Esophagus squamous epithelium (tissue), 5 donors: ENCODE measurements at regions not wholly inside any gene's neighbourhood (a gene's known extent, or its start where the extent isn't known, plus 50 kb on each side); places are given as distances from the start of the nearest gene placed in this dataset.

ENCODE experiments used
- DNase-seq: peaks from one replicate; lab custom pipeline; 2025; lab: John Stamatoyannopoulos, UW
- H3K27ac ChIP-seq, 4 donors: fragments of 200-600 bp; sonication (generic); one replicate each; pipeline ENCODE4 v1.5.1; 2016 to 2019; ENCODE audit warnings: mild to moderate bottlenecking in 1 of 4
- H3K27me3 ChIP-seq, 4 donors: fragments of 200-600 bp; sonication (generic); 1 replicate in 3 of 4; 2 replicates in 1 of 4; pipeline versions ENCODE4 v1.5.1 to v1.6.0; 2017 to 2021; ENCODE audit warnings: antibody characterized with exemption in 1 of 4
- H3K36me3 ChIP-seq, 3 donors: fragments of 200-600 bp; sonication (generic); one replicate each; pipeline ENCODE4 v1.5.1; 2016 to 2019
- H3K4me1 ChIP-seq, 3 donors: fragments of 200-600 bp; sonication (generic); one replicate each; pipeline ENCODE4 v1.5.1; 2017 to 2019
- H3K4me3 ChIP-seq, 4 donors: fragments of 200-600 bp; sonication (generic); 1 replicate in 3 of 4; 2 replicates in 1 of 4; pipeline ENCODE4 v1.5.1; 2016 to 2019; ENCODE audit warnings: mild to moderate bottlenecking in 2 of 4, moderate library complexity in 1 of 4
- H3K9me3 ChIP-seq, 3 donors: fragments of 200-600 bp; sonication (generic); one replicate each; pipeline ENCODE4 v1.5.1; 2016 to 2019
- CTCF ChIP-seq, 6 experiments: fragments of 450-650 bp in 4 of 6; fragments of 200-600 bp in 2 of 6; sonication (generic) in 2 of 6; IDR thresholded peaks; one replicate each; pipeline ENCODE4 v1.5.1; 2016 to 2019; ENCODE audit warnings: antibody characterized with exemption in 6 of 6, mild to moderate bottlenecking in 4 of 6, moderate library complexity in 4 of 6
- POLR2A ChIP-seq, 4 donors: fragments of 450-650 bp; IDR thresholded peaks; one replicate each; pipeline ENCODE4 v1.6.1; 2017; ENCODE audit warnings: antibody characterized with exemption in 4 of 4, mild to moderate bottlenecking in 4 of 4, moderate library complexity in 3 of 4
- WGBS, 2 donors: methylation state at CpG; one replicate each; pipeline ENCODE4 v1.1.5; 2018; 5-methylcytosine and 5-hydroxymethylcytosine counted together
- intact Hi-C: fragments of 100-400 bp; cut with DNase I; formaldehyde crosslinking; loops from one replicate; pipeline ENCODE4 v1.15.0; 2022
- donor health status: DM: yes; HTN: yes; CAD: no.

- H3K9me3 ChIP-seq = no peaks in the 10 kb centered on the region
- H3K27me3 ChIP-seq = peaks cover 0 to 94% (median 0%) of the 10 kb centered on the region in 4 donors
- H3K4me1 ChIP-seq = no peaks in the 10 kb centered on the region
- H3K36me3 ChIP-seq = no peaks in the 10 kb centered on the region
- no peak for TF ChIP-seq POLR2A (IDR thresholded peaks at IDR 0.05)
- no peak for TF ChIP-seq CTCF (IDR thresholded peaks at IDR 0.05)
- H3K4me3 ChIP-seq = no peak overlapping the region
- 64 to 80% methylated on average over 1 of the region's 1 CpG for whole genome bisulfite sequencing, 2 donors
- no peak for DNase-seq
- intact Hi-C loops = no loop called here
- H3K27ac ChIP-seq = no peak overlapping the region
Measured at GRCh38 chr10:133028158-133028557, 59.6 kb upstream of the ADGRA1 start.

DNA sequence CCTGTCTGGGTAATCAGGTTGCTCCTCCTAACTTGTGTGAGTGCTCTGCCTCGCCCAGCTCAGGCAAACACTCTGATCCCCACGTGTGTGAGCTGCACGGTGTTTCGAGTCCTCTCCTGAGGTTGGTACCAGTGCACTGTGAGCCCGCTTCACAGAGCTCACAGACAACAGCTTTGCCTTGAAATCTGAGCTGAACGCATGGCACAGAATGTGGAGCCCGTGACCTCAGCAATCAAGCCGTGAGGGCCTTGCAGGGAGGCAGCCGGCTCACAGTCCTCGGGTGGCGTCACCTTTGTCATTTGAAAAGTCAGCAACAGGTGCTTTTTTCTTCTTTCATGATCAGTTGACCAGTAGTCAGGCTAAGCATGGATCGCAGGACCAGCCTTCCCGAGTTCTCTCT lies 60.2 kb upstream of the ADGRA1 start:
- WGBS, 2 donors = 56 to 71% methylated on average over 3 to 4 of the region's 13 CpGs
- no peak overlapping the region for H3K4me3 ChIP-seq
- intact Hi-C loops = no loop called here
- no peaks in the 10 kb centered on the region for H3K36me3 ChIP-seq
- H3K4me1 ChIP-seq = no peaks in the 10 kb centered on the region
- no peak for DNase-seq
- TF ChIP-seq CTCF (IDR thresholded peaks at IDR 0.05) (no peak), POLR2A (IDR thresholded peaks at IDR 0.05) (no peak)
- no peak overlapping the region for H3K27ac ChIP-seq
- peaks cover 0 to 93% (median 0%) of the 10 kb centered on the region in 4 donors for H3K27me3 ChIP-seq
- no peaks in the 10 kb centered on the region for H3K9me3 ChIP-seq

DNA sequence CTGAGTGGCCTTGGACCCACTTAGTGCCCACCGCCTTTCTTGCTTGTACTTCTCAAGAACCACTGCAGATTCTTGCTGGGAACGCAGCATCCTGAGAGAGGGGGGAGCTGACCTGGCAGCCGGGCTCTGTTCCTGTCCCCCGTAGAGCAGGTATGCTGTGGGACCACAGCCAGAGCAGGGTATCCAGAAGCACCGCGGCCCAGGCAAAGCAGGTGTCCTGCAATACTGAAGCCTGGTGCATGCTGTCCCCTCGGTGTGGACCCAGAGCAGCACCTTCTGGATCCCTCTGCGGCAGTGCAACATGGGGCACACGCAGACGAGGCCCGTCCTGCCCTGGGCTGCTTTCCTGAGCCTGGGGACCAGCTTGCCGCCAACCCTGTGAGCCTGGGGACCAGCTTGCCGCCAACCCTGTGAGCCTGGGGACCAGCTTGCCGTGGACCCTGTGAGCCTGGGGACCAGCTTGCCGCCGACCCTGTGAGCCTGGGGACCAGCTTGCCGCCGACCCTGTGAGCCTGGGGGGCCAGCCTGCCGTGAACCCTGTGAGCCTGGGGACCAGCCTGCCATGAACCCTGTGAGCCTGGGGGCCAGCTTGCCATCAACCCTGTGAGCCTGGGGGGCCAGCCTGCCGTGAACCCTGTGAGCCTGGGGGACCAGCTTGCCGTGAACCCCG lies 60.9 kb upstream of the ADGRA1 start:
- TF ChIP-seq POLR2A (IDR thresholded peaks at IDR 0.05) (no peak), CTCF (IDR thresholded peaks at IDR 0.05) (no peak)
- Histone ChIP-seq H3K36me3 (no peaks in the 10 kb centered on the region), H3K4me1 (no peaks in the 10 kb centered on the region), H3K9me3 (no peaks in the 10 kb centered on the region), H3K27me3 (peaks cover 0 to 93% (median 0%) of the 10 kb centered on the region in 4 donors), H3K27ac (no peak overlapping the region), H3K4me3 (no peak overlapping the region)
- intact Hi-C loops = no loop called here
- DNase-seq = no peak
- WGBS, 2 donors = 68 to 81% methylated on average over 4 to 5 of the region's 22 CpGs

DNA sequence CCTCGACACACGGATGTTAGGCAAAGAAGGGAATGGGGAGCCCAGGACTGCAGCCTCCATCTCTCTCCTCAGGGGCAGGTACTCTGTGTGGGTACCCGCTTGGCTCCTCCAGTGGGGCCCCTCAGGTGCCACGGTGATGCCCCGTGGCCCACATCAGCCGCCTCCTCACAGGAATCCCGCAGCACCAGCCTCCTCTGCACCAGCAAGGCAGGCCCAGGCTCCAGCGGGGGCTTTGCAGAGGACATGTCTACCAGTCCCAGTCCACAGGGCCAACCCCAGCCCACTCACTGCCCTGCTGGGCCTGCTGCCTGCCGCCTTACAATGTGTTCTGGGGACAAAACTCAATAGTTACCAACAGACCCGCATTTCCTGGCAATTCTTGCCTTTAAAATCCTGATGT lies 61.6 kb upstream of the ADGRA1 start:
- Histone ChIP-seq H3K9me3 (no peaks in the 10 kb centered on the region), H3K36me3 (no peaks in the 10 kb centered on the region), H3K27ac (no peak overlapping the region), H3K4me3 (no peak overlapping the region), H3K4me1 (no peaks in the 10 kb centered on the region), H3K27me3 (peaks cover 0 to 93% (median 0%) of the 10 kb centered on the region in 4 donors)
- no peak for TF ChIP-seq CTCF (IDR thresholded peaks at IDR 0.05)
- no peak for TF ChIP-seq POLR2A (IDR thresholded peaks at IDR 0.05)
- intact Hi-C loops = no loop called here
- no peak for DNase-seq
- WGBS, 2 donors = 74 to 100% methylated on average over 3 to 6 of the region's 10 CpGs

DNA sequence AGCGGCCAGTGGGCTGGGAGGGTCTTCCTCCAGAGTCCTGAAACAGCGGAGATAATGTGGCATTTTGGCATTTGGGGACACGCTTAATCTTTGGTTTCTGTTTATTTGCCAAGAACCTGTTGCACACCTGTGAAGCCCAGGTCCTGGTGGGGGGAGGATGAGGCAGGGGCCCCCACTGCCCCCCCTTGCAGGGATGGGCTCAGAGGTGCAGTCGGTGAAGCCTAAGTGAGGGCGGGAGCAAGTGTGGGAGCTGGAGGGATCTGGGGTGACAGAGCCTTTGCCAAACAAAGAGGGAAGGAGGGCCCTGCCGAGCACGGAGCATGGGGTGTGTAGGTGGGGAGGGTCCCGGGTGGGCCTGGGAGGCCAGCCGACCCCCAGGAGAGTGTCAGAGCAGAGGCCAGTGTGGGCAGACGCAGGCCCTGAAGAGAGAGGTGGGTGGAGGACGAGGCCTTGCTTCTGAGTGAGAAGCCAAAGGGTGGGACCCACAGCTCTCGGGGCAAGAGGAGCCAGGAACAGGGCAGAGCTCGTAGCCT lies 62.1 kb upstream of the ADGRA1 start:
- Histone ChIP-seq H3K27ac (no peak overlapping the region), H3K36me3 (no peaks in the 10 kb centered on the region), H3K4me1 (no peaks in the 10 kb centered on the region), H3K27me3 (peaks cover 0 to 93% (median 0%) of the 10 kb centered on the region in 4 donors), H3K4me3 (no peak overlapping the region), H3K9me3 (no peaks in the 10 kb centered on the region)
- 51 to 56% methylated on average over 9 to 13 of the region's 13 CpGs for WGBS, 2 donors
- no peak for TF ChIP-seq POLR2A (IDR thresholded peaks at IDR 0.05)
- no peak for TF ChIP-seq CTCF (IDR thresholded peaks at IDR 0.05)
- DNase-seq = no peak
- intact Hi-C loops = no loop called here
